ENCODE measurements at regions not wholly inside any gene's neighbourhood (a gene's known extent, or its start where the extent isn't known, plus 50 kb on each side); places are given as distances from the start of the nearest gene placed in this dataset.

DNA sequence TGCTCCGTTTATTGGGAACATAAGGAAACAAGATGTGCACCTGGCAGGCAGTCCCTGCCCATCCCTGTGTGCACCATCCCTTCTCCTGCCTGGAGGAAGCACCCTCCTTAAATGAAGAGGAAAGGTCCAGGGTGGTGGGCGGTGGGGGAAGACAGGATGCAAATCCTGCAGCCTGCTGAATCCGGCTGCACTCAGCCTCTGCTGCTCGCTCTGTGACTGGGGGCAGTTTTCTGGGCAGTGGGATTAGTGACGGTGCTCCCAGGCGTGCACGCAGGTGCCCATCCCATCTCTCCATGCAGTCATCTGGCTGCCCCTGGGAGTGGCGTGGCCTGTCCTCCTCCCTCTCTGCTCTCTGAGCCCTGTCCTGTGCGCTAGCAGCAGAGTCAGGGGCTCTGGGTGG, 371.3 kb upstream of the MYT1L start:
- DNase-seq (ENCODE audit: low spot score): no peak
- no peak for FAIRE-seq

DNA sequence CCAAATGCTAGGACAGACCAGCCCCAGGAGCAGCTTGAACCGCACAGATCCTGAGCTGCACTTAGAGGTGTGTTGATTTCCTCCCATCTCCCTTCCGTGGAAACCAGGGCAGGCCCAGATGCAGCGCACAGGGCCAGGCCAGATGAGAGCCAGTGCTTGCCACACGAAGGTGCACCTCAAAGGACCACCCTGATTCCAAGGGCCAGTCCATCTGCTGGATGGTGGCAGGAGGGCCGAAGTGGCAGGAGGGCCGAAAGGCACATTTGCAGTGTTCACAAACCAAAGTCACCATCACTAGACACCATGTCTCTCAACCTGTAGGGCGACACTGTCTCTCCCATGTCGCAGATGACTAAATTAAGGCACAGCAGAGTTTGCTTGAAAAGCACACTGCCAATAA, 370.7 kb upstream of the MYT1L start:
- FAIRE-seq: no peak
- DNase-seq (ENCODE audit: low spot score): no peak

DNA sequence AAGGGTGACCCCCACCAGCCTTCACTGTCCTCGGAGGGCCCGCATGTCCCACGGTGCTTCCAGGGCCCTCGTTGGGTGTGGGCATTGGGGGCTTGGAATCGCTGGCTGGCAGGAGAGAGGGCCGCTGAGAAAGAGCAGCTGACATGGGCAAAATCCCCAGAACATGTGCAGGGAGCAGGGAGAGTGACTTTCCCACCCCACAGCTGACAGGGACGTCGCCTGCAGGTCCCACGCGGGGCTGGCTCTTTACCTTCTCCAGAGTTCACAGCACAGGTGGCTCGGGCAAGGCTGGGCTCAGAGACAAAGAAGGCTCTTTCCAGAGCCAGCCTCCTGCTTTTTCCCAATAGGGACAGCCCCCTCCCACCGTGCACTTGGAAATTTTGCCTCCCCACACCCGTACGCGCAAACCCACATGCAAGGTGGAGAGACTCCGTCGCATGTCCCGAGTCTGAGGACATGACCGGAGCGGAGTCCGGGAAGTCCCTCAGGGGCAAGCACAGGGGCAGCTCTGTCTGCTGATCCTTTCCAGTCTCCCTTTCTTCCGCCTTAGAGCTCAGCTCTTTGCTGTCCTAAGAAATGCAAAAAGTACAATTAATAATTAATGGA, 370.2 kb upstream of the MYT1L start:
- DNase-seq (ENCODE audit: low spot score) (no peak), FAIRE-seq (no peak)

DNA sequence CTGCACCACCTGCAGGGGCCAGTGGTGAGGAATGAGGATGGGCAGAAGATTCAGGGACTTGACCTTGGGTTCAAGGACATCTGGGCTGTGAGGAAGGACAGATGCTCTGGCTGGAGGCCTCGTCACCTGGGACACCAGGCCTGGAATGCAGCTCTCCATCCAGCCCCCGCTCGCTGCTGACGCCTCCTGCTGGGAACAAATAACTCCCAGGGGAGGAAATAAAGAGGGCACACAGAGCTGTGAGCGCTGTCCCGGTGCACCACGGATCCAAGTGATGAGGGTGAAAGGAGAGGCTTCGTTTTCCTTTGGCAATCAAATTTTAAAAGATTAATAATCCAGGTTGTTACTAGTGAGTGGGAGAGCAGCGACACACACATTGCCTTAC, 368.0 kb upstream of the MYT1L start:
- DNase-seq (ENCODE audit: low spot score) (no peak), FAIRE-seq (no peak)

DNA sequence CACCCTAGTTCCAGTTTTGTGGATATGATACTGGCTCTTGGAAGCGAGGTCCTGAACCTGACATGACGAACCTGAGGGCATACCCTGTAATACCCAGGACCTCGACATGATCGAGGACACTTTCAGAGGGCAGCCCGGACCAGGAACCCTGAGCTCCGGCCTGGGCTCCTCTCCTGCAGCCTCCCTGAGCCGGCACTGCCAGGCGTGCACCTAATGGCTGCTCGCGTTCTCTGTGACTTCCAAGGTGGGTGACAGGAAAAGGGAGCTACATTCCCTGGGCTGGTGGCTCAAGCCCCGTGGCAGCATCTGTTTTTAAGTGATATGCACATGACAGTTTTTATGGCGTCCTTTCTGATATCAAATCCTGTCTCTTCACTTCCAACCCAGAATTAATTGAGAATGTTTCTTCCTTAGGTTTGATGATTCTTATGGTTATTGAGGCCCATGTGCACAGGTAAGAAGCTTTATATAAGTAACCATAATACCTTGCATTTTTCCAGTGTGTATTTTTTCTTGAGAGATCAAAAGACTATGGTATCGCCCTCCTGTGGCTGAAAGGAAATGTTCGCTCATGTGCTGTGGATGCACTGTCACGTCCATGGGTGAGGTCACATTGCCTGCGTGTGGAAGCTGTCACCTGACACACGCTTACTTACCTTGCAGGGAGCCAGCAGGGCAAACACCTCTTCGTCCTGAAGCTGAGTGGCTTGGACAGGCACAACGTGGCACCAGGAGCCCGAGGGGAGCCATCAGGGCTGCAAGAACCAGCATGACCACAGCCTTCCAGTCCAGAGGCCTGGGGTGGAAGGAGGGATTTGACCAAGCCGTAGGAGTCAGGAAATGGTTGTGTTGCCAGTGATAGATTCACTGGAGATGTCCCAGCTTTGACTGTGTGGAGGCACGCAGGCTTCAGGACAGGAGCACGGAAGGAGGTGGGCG, 367.4 kb upstream of the MYT1L start:
- DNase-seq (ENCODE audit: low spot score) (no peak), FAIRE-seq (no peak)

DNA sequence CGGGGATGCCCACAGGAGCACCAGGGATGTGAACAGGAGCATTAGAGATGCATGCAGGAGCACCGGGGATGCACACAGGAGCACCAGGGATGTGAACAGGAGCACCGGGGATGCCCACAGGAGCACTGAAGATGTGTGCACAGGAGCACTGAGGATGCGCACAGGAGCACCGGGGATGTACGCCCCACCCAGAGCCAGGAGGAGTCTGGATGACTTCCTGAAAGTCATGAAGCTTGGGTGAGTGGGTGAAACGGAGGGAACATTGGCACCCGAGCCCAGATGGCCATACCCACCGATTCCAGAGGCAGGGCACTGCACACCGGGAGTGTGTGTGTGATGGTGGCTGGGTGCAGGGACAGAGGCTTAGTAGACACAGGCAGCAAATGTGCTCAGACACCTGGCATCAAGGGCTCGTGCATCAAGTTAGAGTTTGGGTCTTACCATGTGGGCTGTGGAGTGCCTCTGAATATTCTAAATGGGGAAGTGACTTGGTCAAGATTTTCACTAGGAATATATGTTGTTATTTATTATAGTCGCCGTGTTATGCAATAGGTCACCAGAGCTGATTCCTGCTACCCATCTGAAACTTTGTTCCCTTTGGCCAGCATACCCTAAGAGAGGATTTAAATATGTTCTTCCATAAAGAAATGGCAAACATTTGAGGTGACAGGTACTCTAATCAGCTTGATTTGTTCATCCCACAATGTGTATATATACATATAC, 365.8 kb upstream of the MYT1L start:
- DNase-seq (ENCODE audit: low spot score): no peak
- FAIRE-seq: no peak

DNA sequence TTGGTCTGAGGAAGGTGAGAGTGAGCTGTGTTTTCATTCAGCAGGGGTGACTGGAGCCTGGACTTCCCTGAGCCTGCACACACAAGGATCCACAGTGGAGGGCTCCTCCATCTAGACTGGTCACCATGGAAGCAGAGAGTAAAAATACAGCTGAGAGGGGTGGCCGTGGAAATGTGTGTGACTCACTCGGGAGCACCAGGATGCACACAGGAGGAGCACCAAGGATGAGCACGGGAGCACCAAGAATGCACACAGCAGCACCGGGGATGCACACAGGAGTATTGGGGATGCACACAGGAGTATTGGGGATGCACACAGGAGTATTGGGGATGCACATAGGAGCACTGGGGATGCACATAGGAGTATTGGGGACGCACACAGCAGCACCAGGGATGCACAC, 365.2 kb upstream of the MYT1L start:
- DNase-seq (ENCODE audit: low spot score) (no peak), FAIRE-seq (no peak)

DNA sequence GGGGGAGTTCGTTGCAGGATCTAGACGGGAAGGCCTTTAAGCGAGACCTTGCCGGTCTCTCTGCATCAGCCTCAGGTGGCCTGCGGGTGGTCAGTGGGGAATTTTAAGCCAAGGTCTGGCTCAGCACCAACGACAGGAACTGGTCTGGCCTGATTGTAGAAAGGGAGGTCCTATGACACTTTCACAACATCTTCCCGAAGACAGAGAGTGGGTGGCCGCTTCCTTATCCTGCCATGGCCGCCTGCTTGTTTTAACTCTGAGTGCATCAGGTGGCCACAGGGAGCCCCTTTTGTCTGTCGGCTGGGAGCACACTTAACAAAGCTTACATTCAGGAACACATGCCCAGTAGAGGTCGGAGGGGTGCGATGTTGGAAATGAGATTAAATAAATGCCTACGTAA, 363.7 kb upstream of the MYT1L start:
- FAIRE-seq: no peak
- no peak for DNase-seq (ENCODE audit: low spot score)

DNA sequence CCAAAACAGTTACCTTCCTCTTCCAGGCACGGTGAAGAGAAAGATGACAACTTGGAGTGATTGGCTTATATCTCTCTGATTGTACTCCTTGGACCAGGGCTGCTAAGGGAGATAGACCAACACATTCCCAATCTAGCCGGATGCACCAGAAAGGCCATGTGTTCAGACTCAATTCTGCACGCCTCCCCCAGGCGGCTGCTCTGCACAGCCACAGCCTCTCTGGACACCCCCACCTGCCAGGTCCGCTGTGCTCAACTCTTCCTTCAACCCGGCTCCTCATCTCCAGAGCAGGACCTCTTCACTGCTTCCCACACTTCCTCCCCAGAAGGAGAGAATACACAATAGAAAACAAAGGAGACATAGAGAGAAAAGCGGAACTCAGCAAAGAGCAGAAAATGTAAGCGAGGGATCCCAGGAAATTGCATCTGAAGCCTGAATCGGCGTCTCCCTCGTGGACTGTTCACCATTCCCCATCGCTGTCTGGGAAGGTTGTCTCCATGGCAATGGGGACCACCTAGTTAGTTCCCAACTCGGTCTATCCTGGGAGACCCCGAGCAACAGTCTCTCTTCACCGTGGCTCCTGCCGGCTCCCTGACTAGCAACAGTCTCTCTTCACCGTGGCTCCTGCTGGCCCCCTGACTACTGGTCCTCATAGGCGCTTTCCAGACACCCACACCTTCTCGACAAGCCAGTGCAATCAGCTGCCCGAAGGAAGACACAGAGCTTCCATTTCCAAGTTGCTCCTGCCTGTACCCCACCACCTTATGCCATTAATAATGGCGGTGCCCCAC, 361.7 kb upstream of the MYT1L start:
- no peak for DNase-seq (ENCODE audit: low spot score)
- FAIRE-seq: no peak

DNA sequence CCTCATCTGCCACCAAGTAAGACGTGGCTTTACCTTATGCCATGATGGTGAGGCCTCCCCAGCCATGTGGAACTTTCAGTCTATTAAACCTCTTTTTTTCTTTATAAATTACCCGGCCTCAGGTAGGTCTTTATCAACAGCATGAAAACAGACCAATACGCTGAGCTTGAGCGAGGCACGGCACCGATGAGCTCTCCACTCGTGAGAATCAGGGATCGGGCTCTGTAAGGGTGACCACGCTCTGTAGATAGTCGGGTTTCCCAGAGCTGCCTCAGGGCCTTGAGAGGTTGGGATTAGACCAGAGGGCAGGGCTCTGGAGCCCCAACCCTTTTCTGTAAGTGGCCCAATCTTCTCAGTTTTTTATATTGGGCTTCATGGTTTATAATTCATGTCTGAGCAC, 360.3 kb upstream of the MYT1L start:
- DNase-seq (ENCODE audit: low spot score) (no peak), FAIRE-seq (no peak)

DNA sequence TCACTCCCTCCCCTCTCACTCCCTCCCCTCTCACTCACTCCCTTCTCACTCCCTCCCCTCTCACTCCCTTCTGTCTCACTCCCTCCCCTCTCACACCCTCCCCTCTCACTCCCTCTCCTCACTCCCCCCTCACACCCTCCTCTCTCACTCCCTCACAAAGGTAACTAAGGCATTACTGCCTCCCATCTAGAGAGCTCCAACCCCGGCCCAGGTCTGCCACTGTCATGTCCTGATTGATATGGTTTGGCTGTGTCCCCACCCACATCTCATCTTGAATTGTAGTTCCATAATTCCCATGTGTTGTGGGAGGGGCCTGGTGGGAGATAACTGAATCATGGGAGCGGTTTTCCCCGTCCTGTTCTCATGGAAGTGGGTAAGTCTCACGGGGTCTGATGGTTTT, 359.9 kb upstream of the MYT1L start:
- FAIRE-seq: no peak
- DNase-seq (ENCODE audit: low spot score): no peak

DNA sequence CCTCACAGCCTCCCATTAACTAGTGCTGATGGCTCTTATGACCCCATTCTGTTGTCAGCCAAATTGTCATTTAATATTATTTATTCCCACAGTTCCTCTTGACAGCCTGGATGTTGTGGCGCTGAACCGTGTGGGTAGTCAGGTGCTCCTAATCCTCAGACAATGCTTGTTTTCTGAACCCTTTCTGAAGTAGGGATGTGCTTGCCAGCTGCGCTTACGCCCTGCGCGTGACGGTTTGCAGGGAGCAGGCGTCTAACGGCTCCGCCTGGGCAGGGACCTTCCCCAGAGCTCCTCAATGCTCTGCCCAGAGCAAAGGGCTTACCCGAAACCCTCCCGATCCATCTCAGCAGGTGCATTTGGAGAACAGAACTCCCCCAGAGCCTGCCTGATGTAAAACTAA, 358.2 kb upstream of the MYT1L start:
- DNase-seq (ENCODE audit: low spot score) (no peak), FAIRE-seq (no peak)

DNA sequence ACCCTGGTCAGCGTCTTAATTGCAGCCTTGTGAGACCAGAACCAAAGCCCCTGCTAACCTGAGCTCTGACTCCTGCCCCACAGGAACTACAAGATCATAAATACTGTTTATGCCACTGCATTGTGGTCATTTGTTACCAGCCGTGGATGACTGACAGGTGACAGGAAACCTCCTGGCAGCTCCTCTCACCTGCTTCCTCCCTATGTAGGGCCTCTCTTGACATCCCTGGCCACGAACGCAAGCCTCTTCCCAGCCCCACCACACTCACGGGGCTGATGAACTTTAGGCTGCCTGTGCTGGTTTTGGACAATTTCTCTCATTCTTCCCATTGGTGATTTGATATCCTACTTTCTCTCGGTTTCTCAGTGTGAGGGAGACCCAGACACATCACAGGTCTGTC, 357.2 kb upstream of the MYT1L start:
- FAIRE-seq: no peak
- DNase-seq (ENCODE audit: low spot score): no peak

DNA sequence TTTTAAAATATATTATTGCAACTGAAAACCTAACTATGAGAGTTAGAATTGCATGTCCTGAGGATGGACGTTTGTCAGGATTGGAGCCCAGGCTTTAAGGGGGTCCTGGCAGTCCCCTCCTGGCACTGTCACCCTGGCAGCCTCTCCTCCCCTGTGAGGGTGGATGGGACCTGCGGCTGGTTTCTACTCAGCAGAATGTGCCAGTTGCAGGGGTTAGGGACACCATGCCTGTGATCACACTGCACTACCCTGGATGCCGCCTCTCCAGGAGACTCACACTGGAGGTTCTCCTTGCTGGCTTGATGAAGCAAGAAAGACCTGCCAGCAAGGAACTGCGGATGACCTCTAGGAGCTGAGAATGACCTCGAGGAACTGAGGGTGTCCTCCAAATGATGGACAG, 356.7 kb upstream of the MYT1L start:
- DNase-seq (ENCODE audit: low spot score): no peak
- no peak for FAIRE-seq

DNA sequence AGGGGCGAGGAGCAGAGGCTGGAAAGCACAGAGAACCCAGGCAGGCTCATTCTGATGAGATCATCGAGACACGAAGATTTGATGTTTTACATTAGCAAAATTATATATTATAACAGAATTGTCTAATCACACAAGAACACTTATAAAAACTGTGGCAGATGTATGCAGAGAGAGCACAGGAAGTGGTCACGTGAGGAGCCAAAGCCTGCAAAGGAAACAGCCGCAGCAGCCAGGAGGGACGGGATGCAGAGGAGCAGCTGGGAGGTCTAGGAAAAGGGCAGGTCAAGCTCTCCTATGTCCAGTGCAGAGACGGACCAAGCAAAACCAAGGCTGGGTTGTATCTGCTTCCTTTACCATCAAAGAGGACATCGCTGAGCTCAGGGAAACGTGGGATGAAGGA, 355.1 kb upstream of the MYT1L start:
- no peak for FAIRE-seq
- DNase-seq (ENCODE audit: low spot score): no peak

DNA sequence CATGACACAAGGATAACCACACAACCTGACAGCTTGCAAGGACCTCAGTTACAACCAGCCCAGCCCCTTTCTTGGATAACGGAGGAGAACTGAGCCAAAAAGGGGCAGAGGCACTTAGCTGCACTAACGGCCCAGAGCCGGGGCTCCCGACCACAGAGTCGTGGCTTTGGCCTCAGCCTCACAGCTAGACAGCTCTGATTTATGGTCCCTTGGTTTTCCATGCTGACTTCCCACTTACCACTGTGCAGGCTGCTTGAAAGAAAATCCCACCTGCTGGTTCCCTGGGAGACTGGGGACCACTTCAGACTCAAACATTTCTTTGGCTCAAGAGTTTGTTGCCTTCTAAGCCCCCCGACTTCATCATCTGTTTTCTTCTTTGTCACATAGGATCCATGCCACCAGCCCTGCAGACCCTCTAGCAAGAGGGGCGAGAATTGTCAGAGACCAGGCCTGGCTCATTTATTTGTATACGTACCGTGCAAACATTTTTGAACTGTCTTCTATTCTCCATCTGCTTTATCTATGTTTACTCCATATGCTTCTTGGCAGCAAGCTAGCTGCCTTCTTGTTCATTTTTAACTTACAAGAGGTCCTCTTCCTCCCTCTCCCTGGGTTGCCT, 352.6 kb upstream of the MYT1L start:
- FAIRE-seq (no peak), DNase-seq (ENCODE audit: low spot score) (no peak)

DNA sequence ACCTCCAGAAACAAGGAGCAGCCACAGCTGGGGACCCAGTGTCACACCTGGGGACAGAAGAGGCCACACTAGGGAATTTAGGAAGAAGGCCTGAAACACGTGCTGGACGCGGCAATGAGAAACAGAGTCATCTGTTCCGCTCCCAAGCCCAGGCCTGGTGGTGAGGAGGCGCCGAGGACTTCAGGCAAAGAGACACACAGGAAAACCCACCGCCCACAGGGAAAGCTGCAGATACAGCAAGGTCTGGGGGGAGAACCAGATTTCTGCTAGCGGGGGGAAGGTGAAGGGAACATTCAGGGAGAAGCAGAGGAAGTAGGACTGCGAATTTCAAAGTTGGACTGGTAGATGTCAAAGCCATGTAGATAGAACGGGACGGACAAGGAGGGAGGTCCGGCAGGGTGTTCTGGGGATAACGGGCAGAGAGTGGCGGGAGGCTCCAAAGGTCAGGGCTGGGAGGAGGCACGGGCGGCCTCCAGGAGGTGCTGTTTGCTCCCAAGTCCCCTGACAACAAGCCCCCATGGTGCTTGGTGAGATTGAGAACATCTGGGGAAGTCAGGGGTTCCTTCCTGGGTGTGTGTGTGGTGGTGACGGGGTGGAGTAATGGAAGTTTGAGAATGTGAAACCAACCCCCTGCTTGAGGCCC, 351.7 kb upstream of the MYT1L start:
- FAIRE-seq: no peak
- no peak for DNase-seq (ENCODE audit: low spot score)

DNA sequence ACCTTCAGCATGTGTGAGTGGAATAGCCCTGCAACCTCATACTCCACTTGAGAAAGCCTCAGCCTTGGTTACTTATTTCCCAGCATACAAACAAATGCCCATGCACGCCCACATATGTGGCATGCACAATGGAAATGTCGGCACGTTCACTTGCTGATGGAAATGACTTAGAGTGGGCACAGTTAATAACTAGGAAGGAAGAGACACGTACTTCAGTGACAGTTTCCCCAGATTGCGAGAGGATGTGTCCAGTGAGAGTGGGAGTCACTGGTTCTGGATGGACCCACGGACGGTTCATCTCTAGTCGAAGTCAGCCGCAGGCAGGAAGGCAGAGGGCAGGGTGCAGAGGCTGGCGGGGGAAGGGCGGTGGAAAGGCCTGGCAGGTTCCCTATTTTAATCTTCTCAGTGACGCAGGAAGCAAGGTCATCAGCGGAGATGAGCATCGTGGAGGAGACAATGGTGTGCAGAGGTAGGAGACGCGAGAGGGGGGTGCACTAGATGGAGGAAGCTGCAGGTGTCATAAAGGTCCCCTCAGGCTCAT, 350.7 kb upstream of the MYT1L start:
- FAIRE-seq (no peak), DNase-seq (ENCODE audit: low spot score) (no peak)

DNA sequence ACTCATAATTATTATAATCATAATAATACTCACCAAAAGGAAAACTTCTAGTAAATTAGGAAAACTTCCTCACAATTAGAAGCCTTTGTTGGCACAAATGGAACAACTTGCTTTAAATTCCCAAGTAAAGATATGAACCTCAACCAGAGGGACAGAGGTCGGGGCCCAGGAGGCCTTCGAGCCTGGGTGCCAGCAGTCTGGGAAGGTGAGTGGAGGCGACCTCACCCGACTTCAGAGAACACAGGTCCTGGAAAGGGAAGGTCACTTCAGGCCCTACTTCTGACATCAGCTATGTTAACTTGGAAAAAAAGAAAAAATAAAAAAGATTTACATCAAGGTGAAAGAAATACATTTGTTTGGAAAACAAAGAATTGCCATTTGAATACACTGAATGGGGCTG, 350.0 kb upstream of the MYT1L start:
- no peak for FAIRE-seq
- no peak for DNase-seq (ENCODE audit: low spot score)

DNA sequence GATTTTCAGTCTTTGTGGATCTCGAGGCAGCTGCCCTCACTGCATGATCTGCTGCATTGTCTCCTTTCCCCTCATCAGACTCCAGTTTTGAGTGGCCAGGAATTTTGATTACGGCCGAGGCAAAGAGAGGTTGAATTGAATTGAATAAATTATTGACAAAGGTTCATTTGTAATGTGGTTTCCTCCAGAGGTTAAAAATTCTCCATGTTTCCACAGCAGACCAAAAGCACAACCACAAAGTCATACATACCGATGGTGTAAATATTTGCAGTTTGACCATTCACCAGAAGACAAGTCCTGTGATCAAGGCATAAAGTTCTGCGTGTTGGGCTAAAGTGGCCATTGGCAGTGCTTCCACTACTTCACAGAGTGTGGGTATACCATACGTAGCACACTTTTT, 343.8 kb upstream of the MYT1L start:
- FAIRE-seq (no peak), DNase-seq (ENCODE audit: low spot score) (no peak)

DNA sequence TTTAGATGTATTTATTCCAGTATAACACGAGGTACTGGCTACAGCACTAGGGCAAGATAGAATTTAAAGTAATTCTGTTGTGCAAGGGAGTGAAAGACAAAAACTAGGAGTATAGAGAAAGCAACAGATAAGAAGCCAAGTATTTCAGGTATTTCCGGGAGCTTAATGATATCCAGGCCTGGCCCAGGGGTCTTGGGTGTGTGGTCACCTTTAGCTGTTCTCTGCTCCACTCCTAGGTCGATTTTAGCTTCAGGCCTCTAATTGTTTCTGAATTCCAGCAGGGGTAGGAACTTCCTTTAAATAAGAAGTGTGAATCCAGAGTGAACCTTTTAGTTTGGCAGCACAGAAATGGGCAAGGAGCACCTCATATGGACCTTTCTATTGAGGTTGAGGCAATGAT, 342.3 kb upstream of the MYT1L start:
- DNase-seq (ENCODE audit: low spot score) (no peak), FAIRE-seq (no peak)
